Common myeloid progenitor, CD34-positive (primary cell): ENCODE measurements at regions not wholly inside any gene's neighbourhood (a gene's known extent, or its start where the extent isn't known, plus 50 kb on each side); places are given as distances from the start of the nearest gene placed in this dataset.

Source experiments
- CTCF ChIA-PET: fragments of 350-600 bp; sonication (Branson Sonifier 250); formaldehyde crosslinking; loops from one replicate; lab custom pipeline; 2021; ENCODE audit warnings: antibody characterized with exemption; lab: Charles Lee
- POLR2A ChIA-PET: fragments of 350-600 bp; sonication (Branson Sonifier 250); formaldehyde crosslinking; loops from one replicate; lab custom pipeline; 2021; ENCODE audit warnings: antibody characterized with exemption; lab: Charles Lee
- DNase-seq, 3 donors: peaks; one replicate each; pipeline versions ENCODE4 v3.0.0 to v3.0.0-alpha.2; 2013
- H3K27ac ChIP-seq, 2 experiments: 1 replicate in 1 of 2; 2 replicates in 1 of 2; pipeline ENCODE4 v1.7.0; 2013; ENCODE audit warnings: inconsistent platforms in 2 of 2, low read length in 2 of 2, mild to moderate bottlenecking in 2 of 2, low read depth in 1 of 2, moderate library complexity in 1 of 2; ENCODE audit not compliant: severe bottlenecking in 2 of 2, insufficient read depth in 1 of 2, poor library complexity in 1 of 2
- H3K27me3 ChIP-seq, 5 experiments: replicated peaks in 2 of 5; 1 replicate in 3 of 5; 2 replicates in 2 of 5; pipeline versions ENCODE4 v1.6.1 to v1.7.0; 2013; ENCODE audit warnings: low read length in 4 of 5, mild to moderate bottlenecking in 2 of 5, moderate library complexity in 2 of 5, inconsistent platforms in 1 of 5; ENCODE audit not compliant: insufficient read depth in 5 of 5, control insufficient read depth in 4 of 5
- H3K36me3 ChIP-seq, 4 experiments: 1 replicate in 2 of 4; 2 replicates in 2 of 4; pipeline versions ENCODE4 v1.6.1 to v1.7.0; 2013; ENCODE audit warnings: low read length in 3 of 4, control low read depth in 1 of 4, mild to moderate bottlenecking in 1 of 4; ENCODE audit not compliant: control insufficient read depth in 4 of 4, insufficient read depth in 4 of 4
- H3K4me1 ChIP-seq, 4 experiments: 1 replicate in 3 of 4; 2 replicates in 1 of 4; pipeline versions ENCODE4 v1.6.1 to v1.7.1; 2013; ENCODE audit warnings: low read length in 3 of 4, mild to moderate bottlenecking in 3 of 4, control low read depth in 1 of 4, inconsistent platforms in 1 of 4, moderate library complexity in 1 of 4; ENCODE audit not compliant: control insufficient read depth in 4 of 4, insufficient read depth in 4 of 4; ENCODE audit errors: control extremely low read depth in 1 of 4
- H3K4me3 ChIP-seq, 7 experiments: 1 replicate in 4 of 7; 2 replicates in 3 of 7; pipeline versions ENCODE4 v1.5.1 to v1.7.0; 2013; ENCODE audit warnings: mild to moderate bottlenecking in 7 of 7, low read length in 6 of 7, moderate library complexity in 6 of 7, inconsistent platforms in 2 of 7, low read depth in 2 of 7, control low read depth in 1 of 7; ENCODE audit not compliant: insufficient read depth in 4 of 7, control insufficient read depth in 1 of 7; ENCODE audit errors: extremely low read depth in 1 of 7
- H3K9me3 ChIP-seq, 5 experiments: 1 replicate in 4 of 5; 2 replicates in 1 of 5; pipeline versions ENCODE4 v1.6.1 to v1.7.1; 2013; ENCODE audit warnings: low read length in 4 of 5, mild to moderate bottlenecking in 2 of 5, inconsistent platforms in 1 of 5, low read depth in 1 of 5, moderate library complexity in 1 of 5; ENCODE audit not compliant: control insufficient read depth in 4 of 5, insufficient read depth in 2 of 5; ENCODE audit errors: control extremely low read depth in 1 of 5
- WGBS: methylation state at CpG from one replicate; pipeline ENCODE4 v1.1.5; 2013; ENCODE audit not compliant: insufficient coverage; 5-methylcytosine and 5-hydroxymethylcytosine counted together

- no peaks in the 10 kb centered on the region for H3K27me3 ChIP-seq
- no peak overlapping the region for H3K4me3 ChIP-seq
- H3K27ac ChIP-seq, result no peak overlapping the region
- DNase-seq, result no peak
- H3K9me3 ChIP-seq, result no peaks in the 10 kb centered on the region
- ChIA-PET POLR2A (no interaction called here), CTCF (no interaction called here)
- no peaks in the 10 kb centered on the region for H3K36me3 ChIP-seq
- no peaks in the 10 kb centered on the region for H3K4me1 ChIP-seq
- WGBS, result 90% methylated on average over 4 of the region's 4 CpGs
Measured at GRCh38 chr14:82694820-82695219, 1161.2 kb upstream of the SEL1L start.

GRCh38 chr14:82704218-82704617 lies 1170.6 kb upstream of the SEL1L start:
- Histone ChIP-seq H3K27ac (no peak overlapping the region), H3K27me3 (no peaks in the 10 kb centered on the region), H3K9me3 (no peaks in the 10 kb centered on the region), H3K36me3 (no peaks in the 10 kb centered on the region), H3K4me1 (no peaks in the 10 kb centered on the region), H3K4me3 (no peak overlapping the region)
- WGBS, result no CpG with 5 or more reads among the region's 4 CpGs
- no peak for DNase-seq
- CTCF ChIA-PET, result no interaction called here
- POLR2A ChIA-PET, result no interaction called here

GRCh38 chr14:82710267-82710841 lies 1176.7 kb upstream of the SEL1L start:
- CTCF ChIA-PET, result interaction anchor here (0.8 to 1.1 kb wide), 3 partner anchors 11 to 758 kb away, joined by 3 to 4 read pairs (median 3); no protein-coding TSS in a partner anchor
- 33% methylated on average over 1 of the region's 4 CpGs for WGBS
- no peaks in the 10 kb centered on the region for H3K36me3 ChIP-seq
- no peaks in the 10 kb centered on the region for H3K4me1 ChIP-seq
- H3K27ac ChIP-seq, result no peak overlapping the region
- H3K27me3 ChIP-seq, result no peaks in the 10 kb centered on the region
- POLR2A ChIA-PET, result interaction anchor here (0.5 kb wide), 1 partner anchor 10 kb away, joined by 4 read pairs; no protein-coding TSS in a partner anchor
- no peak overlapping the region for H3K4me3 ChIP-seq
- peaks cover 0 to 3% (median 0%) of the 10 kb centered on the region in 5 experiments for H3K9me3 ChIP-seq
- DNase-seq, result peak; percentile 29 to 65 (median 57)

GRCh38 chr14:82719617-82720016 lies 1186.0 kb upstream of the SEL1L start:
- H3K4me1 ChIP-seq, result no peaks in the 10 kb centered on the region
- no peaks in the 10 kb centered on the region for H3K27me3 ChIP-seq
- no peak overlapping the region for H3K4me3 ChIP-seq
- no peaks in the 10 kb centered on the region for H3K36me3 ChIP-seq
- no peak overlapping the region for H3K27ac ChIP-seq
- POLR2A ChIA-PET, result no interaction called here
- peak in 1 of 3 donors; percentile 12 for DNase-seq
- H3K9me3 ChIP-seq, result no peaks in the 10 kb centered on the region
- no CpG with 5 or more reads among the region's 4 CpGs for WGBS
- CTCF ChIA-PET, result no interaction called here

- CTCF ChIA-PET, result no interaction called here
Measured at GRCh38 chr14:82720431-82720830, 1186.8 kb upstream of the SEL1L start.

GRCh38 chr14:82720946-82721345 lies 1187.3 kb upstream of the SEL1L start:
- Histone ChIP-seq H3K4me3 (no peak overlapping the region), H3K27ac (no peak overlapping the region), H3K27me3 (no peaks in the 10 kb centered on the region), H3K9me3 (no peaks in the 10 kb centered on the region), H3K36me3 (no peaks in the 10 kb centered on the region), H3K4me1 (no peaks in the 10 kb centered on the region)
- ChIA-PET CTCF (interaction anchor here (1.0 kb wide), 1 partner anchor 11 kb away, joined by 3 read pairs; no protein-coding TSS in a partner anchor), POLR2A (interaction anchor here (0.7 kb wide), 1 partner anchor 11 kb away, joined by 4 read pairs; no protein-coding TSS in a partner anchor)
- 70% methylated on average over 4 of the region's 5 CpGs for WGBS
- DNase-seq, result no peak

More at GRCh38 chr14:82720431-82720830, 1186.8 kb upstream of the SEL1L start:
- WGBS, result 100% methylated on average over 1 of the region's 3 CpGs
- no peaks in the 10 kb centered on the region for H3K36me3 ChIP-seq
- no peak overlapping the region for H3K27ac ChIP-seq
- H3K9me3 ChIP-seq, result no peaks in the 10 kb centered on the region
- H3K27me3 ChIP-seq, result no peaks in the 10 kb centered on the region
- DNase-seq, result no peak
- no peaks in the 10 kb centered on the region for H3K4me1 ChIP-seq
- POLR2A ChIA-PET, result interaction anchor here (0.7 kb wide), 1 partner anchor 10 kb away, joined by 4 read pairs; no protein-coding TSS in a partner anchor
- no peak overlapping the region for H3K4me3 ChIP-seq

- H3K9me3 ChIP-seq, result no peaks in the 10 kb centered on the region
- peak; percentile 6 to 50 (median 20) for DNase-seq
- no peak overlapping the region for H3K4me3 ChIP-seq
- no peaks in the 10 kb centered on the region for H3K27me3 ChIP-seq
- no peaks in the 10 kb centered on the region for H3K4me1 ChIP-seq
- no peak overlapping the region for H3K27ac ChIP-seq
- H3K36me3 ChIP-seq, result no peaks in the 10 kb centered on the region
- WGBS, result no CpG with 5 or more reads among the region's 2 CpGs
- CTCF ChIA-PET, result no interaction called here
- POLR2A ChIA-PET, result no interaction called here
Measured at GRCh38 chr14:82724316-82724715, 1190.7 kb upstream of the SEL1L start.
